ENCODE measurements at regions not wholly inside any gene's neighbourhood (a gene's known extent, or its start where the extent isn't known, plus 50 kb on each side); places are given as distances from the start of the nearest gene placed in this dataset.

GRCh38 chr3:14590569-14590968, 50.4 kb upstream of the GRIP2 start:
- DNase-seq (ENCODE audit: extremely low spot score, unreplicated experiment): no peak
- no peaks in the 10 kb centered on the region for H3K9me3 Mint-ChIP-seq (ENCODE audit: unreplicated experiment)
- no peak overlapping the region for H3K27ac Mint-ChIP-seq (ENCODE audit: unreplicated experiment)
- no peaks in the 10 kb centered on the region for H3K36me3 Mint-ChIP-seq (ENCODE audit: unreplicated experiment)
- TF ChIP-seq CTCF (IDR thresholded peaks at IDR 0.05): no peak
- H3K27me3 Mint-ChIP-seq (ENCODE audit: unreplicated experiment): peaks cover 35% of the 10 kb centered on the region
- no peak overlapping the region for H3K4me3 Mint-ChIP-seq (ENCODE audit: unreplicated experiment)
- no peaks in the 10 kb centered on the region for H3K4me1 Mint-ChIP-seq (ENCODE audit: unreplicated experiment)

GRCh38 chr3:14592390-14592789, 52.2 kb upstream of the GRIP2 start:
- H3K9me3 Mint-ChIP-seq (ENCODE audit: unreplicated experiment): no peaks in the 10 kb centered on the region
- no peak overlapping the region for H3K4me3 Mint-ChIP-seq (ENCODE audit: unreplicated experiment)
- no peak overlapping the region for H3K27ac Mint-ChIP-seq (ENCODE audit: unreplicated experiment)
- no peak for TF ChIP-seq CTCF (IDR thresholded peaks at IDR 0.05)
- H3K4me1 Mint-ChIP-seq (ENCODE audit: unreplicated experiment): no peaks in the 10 kb centered on the region
- H3K36me3 Mint-ChIP-seq (ENCODE audit: unreplicated experiment): no peaks in the 10 kb centered on the region
- no peak for DNase-seq (ENCODE audit: extremely low spot score, unreplicated experiment)
- peaks cover 27% of the 10 kb centered on the region for H3K27me3 Mint-ChIP-seq (ENCODE audit: unreplicated experiment)

- Mint-ChIP-seq H3K36me3 (ENCODE audit: unreplicated experiment) (no peaks in the 10 kb centered on the region), H3K27me3 (ENCODE audit: unreplicated experiment) (peaks cover 27% of the 10 kb centered on the region), H3K27ac (ENCODE audit: unreplicated experiment) (no peak overlapping the region), H3K9me3 (ENCODE audit: unreplicated experiment) (no peaks in the 10 kb centered on the region), H3K4me3 (ENCODE audit: unreplicated experiment) (no peak overlapping the region), H3K4me1 (ENCODE audit: unreplicated experiment) (no peaks in the 10 kb centered on the region)
- DNase-seq (ENCODE audit: extremely low spot score, unreplicated experiment): no peak
- no peak for TF ChIP-seq CTCF (IDR thresholded peaks at IDR 0.05)
Observed at GRCh38 chr3:14592836-14593235, 52.7 kb upstream of the GRIP2 start.

GRCh38 chr3:14594234-14594633, 54.1 kb upstream of the GRIP2 start:
- Mint-ChIP-seq H3K27ac (ENCODE audit: unreplicated experiment) (no peak overlapping the region), H3K27me3 (ENCODE audit: unreplicated experiment) (peaks cover 36% of the 10 kb centered on the region), H3K4me3 (ENCODE audit: unreplicated experiment) (no peak overlapping the region), H3K9me3 (ENCODE audit: unreplicated experiment) (peaks cover 8% of the 10 kb centered on the region), H3K4me1 (ENCODE audit: unreplicated experiment) (no peaks in the 10 kb centered on the region), H3K36me3 (ENCODE audit: unreplicated experiment) (no peaks in the 10 kb centered on the region)
- no peak for DNase-seq (ENCODE audit: extremely low spot score, unreplicated experiment)
- TF ChIP-seq CTCF (IDR thresholded peaks at IDR 0.05): no peak

GRCh38 chr3:14595561-14595960, 55.4 kb upstream of the GRIP2 start:
- peaks cover 8% of the 10 kb centered on the region for H3K9me3 Mint-ChIP-seq (ENCODE audit: unreplicated experiment)
- H3K4me1 Mint-ChIP-seq (ENCODE audit: unreplicated experiment): no peaks in the 10 kb centered on the region
- no peak overlapping the region for H3K4me3 Mint-ChIP-seq (ENCODE audit: unreplicated experiment)
- no peak overlapping the region for H3K27ac Mint-ChIP-seq (ENCODE audit: unreplicated experiment)
- TF ChIP-seq CTCF (IDR thresholded peaks at IDR 0.05): no peak
- H3K36me3 Mint-ChIP-seq (ENCODE audit: unreplicated experiment): no peaks in the 10 kb centered on the region
- H3K27me3 Mint-ChIP-seq (ENCODE audit: unreplicated experiment): peaks cover 33% of the 10 kb centered on the region
- DNase-seq (ENCODE audit: extremely low spot score, unreplicated experiment): no peak

Data from osteocyte (in vitro differentiated cells).